ENCODE measurements at regions not wholly inside any gene's neighbourhood (a gene's known extent, or its start where the extent isn't known, plus 50 kb on each side); places are given as distances from the start of the nearest gene placed in this dataset.

GRCh38 chr3:34001022-34001421 is 202.6 kb downstream of the PDCD6IP start:
- Mint-ChIP-seq H3K36me3 (peaks cover 9% of the 10 kb centered on the region), H3K27me3 (ENCODE audit: low read depth) (peaks cover 5% of the 10 kb centered on the region), H3K4me1 (peaks cover 7% of the 10 kb centered on the region), H3K27ac (no peak overlapping the region), H3K9me3 (peaks cover 13% of the 10 kb centered on the region), H3K4me3 (no peak overlapping the region)
- ATAC-seq (no peak), DNase-seq (ENCODE audit: low spot score) (no peak)
- CTCF ChIA-PET: interaction anchor here (2.3 kb wide), 1 partner anchor 14 kb away, joined by 8 read pairs; no protein-coding TSS in a partner anchor
- TF ChIP-seq NR2C2 (CRISPR knock-in tag; IDR thresholded peaks at IDR 0.05) (no peak), NFYB (CRISPR knock-in tag; conservative IDR thresholded peaks at IDR 0.05; ENCODE audit: low read depth) (no peak), SOX15 (CRISPR knock-in tag; IDR thresholded peaks at IDR 0.05) (no peak), NFATC4 (CRISPR knock-in tag; IDR thresholded peaks at IDR 0.05) (no peak), EMX1 (CRISPR knock-in tag; IDR thresholded peaks at IDR 0.05) (no peak), ZNF423 (CRISPR knock-in tag; IDR thresholded peaks at IDR 0.05) (no peak)
- POLR2A ChIA-PET: no interaction called here

DNA sequence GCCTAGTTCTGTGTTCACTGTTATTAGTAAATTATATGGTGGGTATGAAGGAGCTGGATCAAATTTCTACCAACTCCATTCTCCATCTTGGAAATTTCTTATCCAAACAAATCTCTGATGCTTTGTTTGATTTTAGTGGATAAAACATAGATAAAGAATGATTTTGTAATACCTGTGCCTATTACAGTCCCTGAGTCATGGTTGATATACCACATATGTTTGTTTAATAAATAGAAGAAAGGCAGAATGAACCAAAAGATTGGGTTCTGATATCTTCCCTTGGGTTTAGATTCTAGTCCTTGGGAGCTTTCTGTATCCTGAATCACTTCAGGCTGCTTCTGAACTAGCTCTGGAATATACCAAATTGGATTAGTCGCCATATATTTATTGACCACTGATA is 203.6 kb downstream of the PDCD6IP start:
- ChIA-PET POLR2A (no interaction called here), CTCF (interaction anchor here (0.7 to 2.3 kb wide), 2 partner anchors 13 to 119 kb away, joined by 3 to 8 read pairs; no protein-coding TSS in a partner anchor)
- no peak for ATAC-seq
- H3K4me1 Mint-ChIP-seq: peaks cover 7% of the 10 kb centered on the region
- H3K27ac Mint-ChIP-seq: no peak overlapping the region
- peaks cover 5% of the 10 kb centered on the region for H3K27me3 Mint-ChIP-seq (ENCODE audit: low read depth)
- H3K36me3 Mint-ChIP-seq: no peaks in the 10 kb centered on the region; the same call in 1 of the 2 replicates
- peaks cover 3% of the 10 kb centered on the region for H3K9me3 Mint-ChIP-seq
- no peak overlapping the region for H3K4me3 Mint-ChIP-seq
- TF ChIP-seq OVOL2 (CRISPR knock-in tag; IDR thresholded peaks at IDR 0.05; ENCODE audit: borderline replicate concordance) (no peak), E2F1 (CRISPR knock-in tag; IDR thresholded peaks at IDR 0.05) (no peak), ZNF263 (CRISPR knock-in tag; IDR thresholded peaks at IDR 0.05; ENCODE audit: low read depth) (no peak)
- DNase-seq (ENCODE audit: low spot score): no peak

DNA sequence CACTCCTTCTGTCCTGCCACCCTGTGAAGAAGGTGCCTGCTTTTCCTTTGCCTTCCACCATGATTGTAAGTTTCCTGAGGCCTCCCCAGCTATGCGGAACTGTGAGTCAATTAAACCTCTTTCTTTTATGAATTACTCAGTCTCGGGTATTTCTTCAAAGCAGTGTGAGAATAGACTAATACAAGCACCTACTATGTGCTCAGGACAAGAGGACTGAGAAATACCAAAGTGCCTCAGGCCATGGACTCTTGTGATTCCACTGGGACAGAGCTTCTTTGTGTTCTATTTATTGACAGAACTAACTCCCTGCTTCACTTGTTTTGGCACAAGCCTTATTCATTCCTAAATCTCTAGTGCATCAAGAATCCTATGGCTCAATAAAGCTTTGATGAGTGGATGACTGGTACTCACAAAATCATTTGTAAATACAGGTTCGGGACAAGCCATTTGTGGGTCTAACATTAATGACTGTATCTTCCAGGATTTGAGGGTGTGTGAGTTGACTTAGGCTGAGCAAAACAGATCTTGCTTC is 204.2 kb downstream of the PDCD6IP start:
- peaks cover 7% of the 10 kb centered on the region for H3K4me1 Mint-ChIP-seq
- TF ChIP-seq, protein P1, sequence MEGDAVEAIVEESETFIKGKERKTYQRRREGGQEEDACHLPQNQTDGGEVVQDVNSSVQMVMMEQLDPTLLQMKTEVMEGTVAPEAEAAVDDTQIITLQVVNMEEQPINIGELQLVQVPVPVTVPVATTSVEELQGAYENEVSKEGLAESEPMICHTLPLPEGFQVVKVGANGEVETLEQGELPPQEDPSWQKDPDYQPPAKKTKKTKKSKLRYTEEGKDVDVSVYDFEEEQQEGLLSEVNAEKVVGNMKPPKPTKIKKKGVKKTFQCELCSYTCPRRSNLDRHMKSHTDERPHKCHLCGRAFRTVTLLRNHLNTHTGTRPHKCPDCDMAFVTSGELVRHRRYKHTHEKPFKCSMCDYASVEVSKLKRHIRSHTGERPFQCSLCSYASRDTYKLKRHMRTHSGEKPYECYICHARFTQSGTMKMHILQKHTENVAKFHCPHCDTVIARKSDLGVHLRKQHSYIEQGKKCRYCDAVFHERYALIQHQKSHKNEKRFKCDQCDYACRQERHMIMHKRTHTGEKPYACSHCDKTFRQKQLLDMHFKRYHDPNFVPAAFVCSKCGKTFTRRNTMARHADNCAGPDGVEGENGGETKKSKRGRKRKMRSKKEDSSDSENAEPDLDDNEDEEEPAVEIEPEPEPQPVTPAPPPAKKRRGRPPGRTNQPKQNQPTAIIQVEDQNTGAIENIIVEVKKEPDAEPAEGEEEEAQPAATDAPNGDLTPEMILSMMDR (IDR thresholded peaks at IDR 0.05): no peak
- TF ChIP-seq MXD4 (CRISPR knock-in tag; IDR thresholded peaks at IDR 0.05; ENCODE audit: borderline replicate concordance) (no peak), E2F4 (CRISPR knock-in tag; IDR thresholded peaks at IDR 0.05; ENCODE audit: borderline replicate concordance, low read depth) (no peak), MAX (CRISPR knock-in tag; IDR thresholded peaks at IDR 0.05) (no peak)
- TF ChIP-seq, protein P2, sequence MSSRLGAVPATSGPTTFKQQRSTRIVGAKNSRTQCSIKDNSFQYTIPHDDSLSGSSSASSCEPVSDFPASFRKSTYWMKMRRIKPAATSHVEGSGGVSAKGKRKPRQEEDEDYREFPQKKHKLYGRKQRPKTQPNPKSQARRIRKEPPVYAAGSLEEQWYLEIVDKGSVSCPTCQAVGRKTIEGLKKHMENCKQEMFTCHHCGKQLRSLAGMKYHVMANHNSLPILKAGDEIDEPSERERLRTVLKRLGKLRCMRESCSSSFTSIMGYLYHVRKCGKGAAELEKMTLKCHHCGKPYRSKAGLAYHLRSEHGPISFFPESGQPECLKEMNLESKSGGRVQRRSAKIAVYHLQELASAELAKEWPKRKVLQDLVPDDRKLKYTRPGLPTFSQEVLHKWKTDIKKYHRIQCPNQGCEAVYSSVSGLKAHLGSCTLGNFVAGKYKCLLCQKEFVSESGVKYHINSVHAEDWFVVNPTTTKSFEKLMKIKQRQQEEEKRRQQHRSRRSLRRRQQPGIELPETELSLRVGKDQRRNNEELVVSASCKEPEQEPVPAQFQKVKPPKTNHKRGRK (CRISPR knock-in tag; IDR thresholded peaks at IDR 0.05; ENCODE audit: borderline replicate concordance): no peak
- ATAC-seq: no peak
- no peaks in the 10 kb centered on the region; the same call in 1 of the 2 replicates for H3K9me3 Mint-ChIP-seq
- no peak overlapping the region for H3K4me3 Mint-ChIP-seq
- CTCF ChIA-PET: interaction anchor here (0.7 to 2.3 kb wide), 2 partner anchors 13 to 119 kb away, joined by 3 to 8 read pairs; no protein-coding TSS in a partner anchor
- POLR2A ChIA-PET: no interaction called here
- H3K27ac Mint-ChIP-seq: no peak overlapping the region
- no peak for DNase-seq (ENCODE audit: low spot score)
- peaks cover 5% of the 10 kb centered on the region for H3K27me3 Mint-ChIP-seq (ENCODE audit: low read depth)
- no peaks in the 10 kb centered on the region for H3K36me3 Mint-ChIP-seq

Data from WTC11 (cell line).